ENCODE measurements at regions not wholly inside any gene's neighbourhood (a gene's known extent, or its start where the extent isn't known, plus 50 kb on each side); places are given as distances from the start of the nearest gene placed in this dataset.

- TF ChIP-seq ZBTB21 (CRISPR knock-in tag; IDR thresholded peaks at IDR 0.05) (no peak), MZF1 (CRISPR knock-in tag; IDR thresholded peaks at IDR 0.05; ENCODE audit: borderline replicate concordance) (no peak), NFAT5 (CRISPR knock-in tag; IDR thresholded peaks at IDR 0.05) (no peak), CTCF (CRISPR knock-in tag; IDR thresholded peaks at IDR 0.05) (no peak), PLSCR1 (CRISPR knock-in tag; IDR thresholded peaks at IDR 0.05; ENCODE audit: borderline replicate concordance) (no peak), GATAD2A (CRISPR knock-in tag; IDR thresholded peaks at IDR 0.05) (no peak), ATF1 (CRISPR knock-in tag; IDR thresholded peaks at IDR 0.05) (no peak), NR2C2 (CRISPR knock-in tag; IDR thresholded peaks at IDR 0.05; ENCODE audit: borderline replicate concordance) (no peak), ZNF44 (CRISPR knock-in tag; IDR thresholded peaks at IDR 0.05) (no peak), JUND (CRISPR knock-in tag; IDR thresholded peaks at IDR 0.05) (no peak)
- TF ChIP-seq, protein P1, sequence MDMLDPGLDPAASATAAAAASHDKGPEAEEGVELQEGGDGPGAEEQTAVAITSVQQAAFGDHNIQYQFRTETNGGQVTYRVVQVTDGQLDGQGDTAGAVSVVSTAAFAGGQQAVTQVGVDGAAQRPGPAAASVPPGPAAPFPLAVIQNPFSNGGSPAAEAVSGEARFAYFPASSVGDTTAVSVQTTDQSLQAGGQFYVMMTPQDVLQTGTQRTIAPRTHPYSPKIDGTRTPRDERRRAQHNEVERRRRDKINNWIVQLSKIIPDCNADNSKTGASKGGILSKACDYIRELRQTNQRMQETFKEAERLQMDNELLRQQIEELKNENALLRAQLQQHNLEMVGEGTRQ (IDR thresholded peaks at IDR 0.05; ENCODE audit: low read depth, low read length) = no peak
- TF ChIP-seq, protein P1 (CRISPR knock-in tag; IDR thresholded peaks at IDR 0.05; ENCODE audit: borderline replicate concordance) = no peak
Observed at GRCh38 chr12:124071075-124071443, 98.0 kb downstream of the ZNF664 start.
